Uterus (tissue), 3 donors: ENCODE measurements at regions not wholly inside any gene's neighbourhood (a gene's known extent, or its start where the extent isn't known, plus 50 kb on each side); places are given as distances from the start of the nearest gene placed in this dataset.
"Not testable (repeated sequence)": the region's sequence is repeated elsewhere in the genome, so short reads cannot be mapped to it uniquely, and the experiment has no call there.

ENCODE experiments used
- DNase-seq, 2 donors: peaks; one replicate each; pipeline ENCODE4 v3.0.0-alpha.2; 2019 to 2020
- H3K27ac ChIP-seq, 2 donors: fragments of 200-600 bp; sonication (generic); 1 replicate in 1 of 2; 2 replicates in 1 of 2; pipeline ENCODE4 v1.5.1; 2016 to 2018
- H3K27me3 ChIP-seq, 2 donors: fragments of 200-600 bp; sonication (generic); one replicate each; pipeline ENCODE4 v1.5.1; 2018 to 2019; ENCODE audit warnings: control low read depth in 1 of 2
- H3K36me3 ChIP-seq, 2 donors: fragments of 200-600 bp; sonication (generic); one replicate each; pipeline ENCODE4 v1.5.1; 2019; ENCODE audit warnings: control low read depth in 1 of 2
- H3K4me1 ChIP-seq, 2 donors: fragments of 200-600 bp; sonication (generic); one replicate each; pipeline ENCODE4 v1.5.1; 2018 to 2019; ENCODE audit warnings: control low read depth in 1 of 2
- H3K4me3 ChIP-seq, 2 donors: fragments of 200-600 bp; sonication (generic); 1 replicate in 1 of 2; 2 replicates in 1 of 2; pipeline ENCODE4 v1.5.1; 2018 to 2019; ENCODE audit warnings: mild to moderate bottlenecking in 1 of 2
- H3K9me3 ChIP-seq, 2 donors: fragments of 200-600 bp; sonication (generic); one replicate each; pipeline ENCODE4 v1.5.1; 2019; ENCODE audit warnings: control low read depth in 1 of 2
- intact Hi-C: fragments of 100-400 bp; cut with DNase I; formaldehyde crosslinking; loops from one replicate; pipeline ENCODE4 v1.15.1; 2023; ENCODE audit warnings: low total_unique reads
- donor health status: DM: yes; HTN: yes; CAD: no.

DNA sequence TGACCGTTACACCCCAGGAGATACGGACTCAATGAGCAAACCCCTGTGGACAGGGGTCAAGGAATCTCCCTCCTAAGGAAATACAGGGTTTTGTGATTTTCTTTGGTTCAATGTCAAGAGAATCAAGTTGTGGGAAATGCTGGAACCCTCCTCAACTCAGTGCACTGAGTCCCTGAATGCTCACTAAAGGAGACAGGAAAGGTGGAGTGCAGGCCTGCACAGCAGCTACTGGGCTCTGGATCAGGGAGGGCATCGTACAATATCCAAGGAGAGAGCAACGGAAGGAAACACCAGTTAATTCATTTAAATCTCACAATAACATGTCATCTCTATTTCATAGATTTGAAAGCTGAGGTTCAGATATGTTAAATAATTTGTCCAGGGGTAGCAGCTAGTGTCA is 263.5 kb upstream of the PLGLB1 start:
- H3K4me1 ChIP-seq, H3K27ac ChIP-seq, intact Hi-C loops, H3K9me3 ChIP-seq, DNase-seq, H3K4me3 ChIP-seq, H3K27me3 ChIP-seq, H3K36me3 ChIP-seq: not testable (repeated sequence)

DNA sequence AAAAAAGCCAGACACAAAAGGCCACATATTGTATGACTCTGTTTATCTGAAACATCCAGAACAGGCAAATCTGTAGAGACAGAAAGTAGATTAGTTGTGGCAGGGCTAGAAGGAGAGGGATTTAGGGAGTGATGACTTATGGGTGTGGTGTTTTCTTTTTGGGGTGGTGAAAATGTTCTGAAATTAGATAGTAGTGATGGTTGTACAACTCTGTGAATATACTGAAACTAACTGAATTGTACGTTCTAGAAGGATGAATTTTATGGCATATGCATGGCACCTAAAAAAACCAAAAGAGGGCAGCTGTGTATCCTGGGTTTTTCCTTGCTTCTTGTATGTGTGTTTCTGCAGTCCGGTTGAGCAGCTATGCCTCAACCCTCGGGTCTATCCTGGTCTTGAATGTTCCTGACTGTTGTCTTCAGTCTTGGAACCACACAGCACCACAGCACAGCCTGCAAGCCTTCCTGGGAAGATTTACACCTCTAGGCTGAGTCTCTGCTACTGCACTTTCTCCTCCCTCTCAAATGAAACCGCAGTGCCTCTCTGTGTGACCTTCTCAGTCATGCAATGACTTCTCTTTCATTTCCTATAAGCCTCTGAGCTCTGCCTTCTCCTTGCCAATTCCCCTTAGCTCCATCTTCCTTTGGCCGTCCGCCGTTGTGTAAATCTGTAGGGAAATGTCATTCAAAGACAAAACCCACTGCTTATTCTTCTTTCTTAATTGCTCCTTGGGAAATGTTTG is 269.1 kb upstream of the PLGLB1 start:
- H3K4me1 ChIP-seq, H3K36me3 ChIP-seq, H3K9me3 ChIP-seq, H3K4me3 ChIP-seq, intact Hi-C loops, H3K27ac ChIP-seq, DNase-seq, H3K27me3 ChIP-seq: not testable (repeated sequence)

DNA sequence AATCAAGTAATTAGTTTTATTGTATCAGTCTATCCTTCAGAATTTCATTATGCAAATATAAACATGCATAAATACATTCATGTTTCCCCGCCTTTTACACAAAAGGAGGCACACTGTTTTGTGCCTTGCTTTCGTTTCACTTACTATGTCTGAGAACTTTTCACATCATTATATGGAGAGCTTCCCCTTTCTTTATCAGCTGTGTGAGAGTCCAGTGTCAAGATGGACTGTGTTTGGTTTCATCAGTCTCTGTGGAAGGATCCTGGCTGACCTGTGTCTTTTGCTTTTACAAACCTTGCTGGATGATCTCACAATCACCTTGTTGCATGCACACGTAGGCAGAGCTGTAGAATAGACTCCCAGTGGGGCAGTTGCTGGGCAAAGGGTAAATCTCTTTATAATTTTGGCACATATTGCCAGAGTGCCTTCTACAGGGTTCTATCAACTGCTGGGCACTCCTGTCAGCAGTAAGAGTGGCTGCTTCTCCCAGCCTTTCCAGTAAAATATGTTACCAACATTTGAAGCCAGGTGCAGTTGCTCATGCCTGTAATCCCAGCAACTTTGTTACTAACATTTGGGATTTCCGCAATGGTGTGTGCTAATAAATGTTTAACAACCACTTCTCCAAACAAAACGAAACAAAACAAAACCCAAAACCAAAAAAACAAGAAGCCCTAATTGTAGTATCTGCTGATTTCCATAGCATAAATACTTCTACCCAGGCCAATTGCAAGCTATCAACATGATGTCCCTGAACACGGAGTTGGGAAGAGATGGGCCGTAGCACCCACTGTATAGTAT is 270.0 kb upstream of the PLGLB1 start:
- DNase-seq, intact Hi-C loops: not testable (repeated sequence)

DNA sequence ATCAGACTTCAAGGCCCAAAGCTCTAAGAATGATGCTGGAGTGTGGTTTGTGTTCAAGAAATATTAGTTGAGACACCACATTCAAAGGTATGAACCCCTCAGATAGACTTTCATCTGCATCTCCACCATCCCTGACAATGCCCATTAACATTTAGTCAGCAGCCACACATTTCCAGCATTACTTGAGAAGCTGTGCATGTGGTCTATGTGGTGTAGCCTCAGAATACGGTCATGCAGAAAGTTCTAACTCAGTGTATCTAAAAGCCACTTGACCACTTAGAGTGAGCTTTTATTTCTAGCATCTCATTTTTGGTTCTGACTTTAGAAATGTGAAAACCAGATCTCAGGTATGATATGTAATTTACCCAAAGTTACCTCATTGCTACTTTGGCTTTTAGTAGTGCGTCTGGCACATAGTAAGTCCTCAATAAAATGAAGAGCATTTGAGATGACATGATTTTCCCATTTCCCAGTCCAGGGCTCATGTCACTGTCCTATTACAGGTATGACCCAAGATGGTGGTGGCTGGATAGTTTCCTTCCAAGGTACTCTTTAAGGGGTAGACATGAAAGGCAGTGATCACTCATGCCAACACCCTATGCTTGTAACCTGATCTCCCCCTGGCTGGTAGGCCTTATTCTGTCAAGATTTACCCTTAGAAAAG is 272.4 kb upstream of the PLGLB1 start:
- H3K9me3 ChIP-seq, H3K27ac ChIP-seq, H3K36me3 ChIP-seq, DNase-seq, intact Hi-C loops, H3K4me3 ChIP-seq, H3K4me1 ChIP-seq, H3K27me3 ChIP-seq: not testable (repeated sequence)

More for the DNA sequence above, 270.0 kb upstream of the PLGLB1 start:
- not testable (repeated sequence) for H3K4me1 ChIP-seq, H3K9me3 ChIP-seq, H3K27me3 ChIP-seq, H3K4me3 ChIP-seq, H3K36me3 ChIP-seq, H3K27ac ChIP-seq

DNA sequence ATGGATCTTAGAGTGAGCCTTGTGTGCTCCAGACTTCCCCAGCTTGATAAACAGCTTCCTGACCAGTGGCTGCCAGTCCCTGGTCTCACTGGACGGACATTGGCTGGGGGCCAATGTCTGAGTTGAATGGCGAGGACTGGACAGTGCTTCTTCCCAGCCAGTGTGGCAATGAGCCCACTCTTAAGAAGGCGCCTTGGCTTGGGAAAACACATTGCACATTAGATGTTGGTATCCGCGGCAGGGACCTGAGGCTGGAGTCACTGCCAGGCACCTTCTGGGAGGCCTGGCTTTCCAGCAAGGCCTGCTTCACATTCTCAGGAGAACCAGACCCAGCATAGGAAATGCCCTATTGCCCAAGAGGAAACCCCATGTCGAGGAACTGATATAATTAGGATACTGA is 273.5 kb upstream of the PLGLB1 start:
- H3K27ac ChIP-seq, intact Hi-C loops, H3K4me3 ChIP-seq, H3K9me3 ChIP-seq, DNase-seq, H3K36me3 ChIP-seq, H3K4me1 ChIP-seq, H3K27me3 ChIP-seq: not testable (repeated sequence)

DNA sequence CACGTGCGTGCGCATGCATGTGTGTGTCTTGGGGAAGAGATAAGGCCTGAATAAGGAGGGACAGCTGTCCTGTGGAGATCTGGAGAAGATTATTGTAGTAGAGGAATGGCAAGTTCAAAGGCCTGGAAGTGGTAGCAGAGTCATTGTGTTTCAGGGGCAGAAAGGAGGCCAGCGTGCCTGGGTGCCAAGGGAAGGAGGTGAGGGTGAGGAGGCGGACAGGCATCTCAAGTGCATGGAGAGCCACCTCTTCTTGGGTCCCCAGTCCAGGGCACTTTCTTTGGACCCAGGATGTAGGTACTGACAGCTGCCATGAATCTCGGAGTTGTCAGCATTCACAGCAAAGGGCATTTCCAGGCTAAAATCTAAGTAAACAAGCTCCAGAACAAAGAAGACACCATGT is 279.7 kb upstream of the PLGLB1 start:
- H3K27me3 ChIP-seq, H3K36me3 ChIP-seq, H3K4me1 ChIP-seq, DNase-seq, H3K27ac ChIP-seq, H3K9me3 ChIP-seq, intact Hi-C loops, H3K4me3 ChIP-seq: not testable (repeated sequence)

DNA sequence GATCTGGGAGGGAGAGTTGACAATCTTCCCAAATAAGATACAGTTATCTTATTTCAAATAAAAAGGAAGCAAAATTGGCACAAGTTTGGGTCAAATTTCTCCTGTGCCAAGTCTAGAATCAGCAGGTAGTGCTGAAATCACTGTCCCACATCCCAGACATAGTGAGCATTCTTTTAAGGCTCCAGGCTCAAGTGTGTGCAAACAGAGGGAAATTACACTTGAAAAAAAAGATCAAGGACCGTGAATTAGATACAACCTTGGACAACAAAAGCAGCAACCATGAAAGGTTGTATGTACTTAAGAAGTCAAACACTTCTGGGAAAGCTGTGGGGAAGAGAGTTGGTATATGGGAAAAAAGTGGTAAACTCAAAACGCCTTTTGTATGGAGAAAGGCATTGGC is 280.2 kb upstream of the PLGLB1 start:
- H3K4me3 ChIP-seq, H3K36me3 ChIP-seq, H3K9me3 ChIP-seq, H3K27ac ChIP-seq, intact Hi-C loops, H3K27me3 ChIP-seq, DNase-seq, H3K4me1 ChIP-seq: not testable (repeated sequence)

DNA sequence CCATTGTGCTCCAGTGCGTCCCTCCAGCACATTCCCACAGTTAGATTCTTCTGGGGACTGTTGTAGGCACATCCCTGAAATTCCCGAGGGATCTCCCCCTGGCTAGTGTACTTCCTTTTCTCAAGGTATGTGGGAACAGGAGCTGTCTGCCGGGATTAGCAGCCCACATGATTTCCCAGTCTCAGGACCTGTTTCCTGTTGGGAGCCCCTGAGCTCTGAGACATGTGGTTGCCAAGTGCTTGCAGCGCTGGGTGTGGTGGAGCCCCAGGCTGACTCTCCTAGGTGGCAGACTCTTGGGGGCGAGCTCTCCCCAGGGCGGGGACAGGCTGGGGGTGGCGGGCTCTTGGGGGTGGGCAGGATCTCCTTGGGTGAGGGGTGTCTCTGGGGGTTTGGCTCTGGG is 287.0 kb upstream of the PLGLB1 start:
- H3K4me1 ChIP-seq, H3K27me3 ChIP-seq: not testable (repeated sequence)

DNA sequence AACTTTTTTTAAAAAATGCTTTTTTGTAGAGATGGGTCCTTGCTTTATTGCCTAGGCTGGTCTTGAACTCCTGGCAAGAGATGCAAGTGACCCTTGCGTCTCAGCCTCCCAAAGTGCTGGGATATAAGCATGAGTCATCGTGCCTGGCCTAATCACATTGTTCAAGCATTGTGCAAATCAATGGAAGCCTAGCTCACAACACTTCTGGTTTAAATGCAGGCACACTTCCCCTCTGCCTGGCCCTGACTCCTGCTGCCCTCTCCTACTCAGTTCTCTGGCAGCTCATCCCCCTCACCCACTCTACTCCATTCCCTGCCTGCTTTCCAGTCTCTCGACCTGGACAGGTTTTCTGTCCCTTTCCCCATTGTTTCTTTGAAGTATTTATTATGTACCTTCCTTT is 288.1 kb upstream of the PLGLB1 start:
- H3K4me3 ChIP-seq, H3K27me3 ChIP-seq, H3K4me1 ChIP-seq, H3K36me3 ChIP-seq, intact Hi-C loops, H3K9me3 ChIP-seq, DNase-seq, H3K27ac ChIP-seq: not testable (repeated sequence)

More for the DNA sequence above, 287.0 kb upstream of the PLGLB1 start:
- DNase-seq, intact Hi-C loops, H3K27ac ChIP-seq, H3K9me3 ChIP-seq, H3K4me3 ChIP-seq, H3K36me3 ChIP-seq: not testable (repeated sequence)

DNA sequence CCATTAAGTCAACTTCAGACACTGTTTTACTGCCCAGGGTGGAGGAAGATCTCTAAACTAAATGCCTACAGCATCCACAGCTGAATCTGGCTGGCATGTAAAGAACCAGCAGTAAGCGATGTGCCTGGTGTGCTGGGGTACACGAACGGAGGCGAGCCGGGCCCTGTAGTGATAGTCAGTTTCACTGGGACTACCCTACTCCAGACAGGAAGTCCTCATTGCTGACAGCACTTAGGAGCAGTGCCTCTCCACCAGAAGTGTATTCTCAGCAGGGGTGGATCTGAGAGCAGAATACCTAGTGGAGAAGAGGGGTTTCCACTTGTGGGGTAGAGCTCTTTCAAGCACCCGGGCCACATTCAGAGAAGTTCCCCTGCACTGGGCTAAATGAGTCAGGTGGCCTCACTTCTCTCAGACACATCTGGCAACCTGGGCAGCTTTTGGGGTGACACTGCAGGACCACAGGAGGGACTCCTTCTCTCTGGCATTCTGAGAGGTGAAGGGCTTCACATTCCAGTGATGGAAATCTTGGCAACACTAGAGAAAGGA is 290.3 kb upstream of the PLGLB1 start:
- H3K27me3 ChIP-seq, DNase-seq, intact Hi-C loops, H3K36me3 ChIP-seq, H3K4me1 ChIP-seq, H3K27ac ChIP-seq, H3K9me3 ChIP-seq, H3K4me3 ChIP-seq: not testable (repeated sequence)

DNA sequence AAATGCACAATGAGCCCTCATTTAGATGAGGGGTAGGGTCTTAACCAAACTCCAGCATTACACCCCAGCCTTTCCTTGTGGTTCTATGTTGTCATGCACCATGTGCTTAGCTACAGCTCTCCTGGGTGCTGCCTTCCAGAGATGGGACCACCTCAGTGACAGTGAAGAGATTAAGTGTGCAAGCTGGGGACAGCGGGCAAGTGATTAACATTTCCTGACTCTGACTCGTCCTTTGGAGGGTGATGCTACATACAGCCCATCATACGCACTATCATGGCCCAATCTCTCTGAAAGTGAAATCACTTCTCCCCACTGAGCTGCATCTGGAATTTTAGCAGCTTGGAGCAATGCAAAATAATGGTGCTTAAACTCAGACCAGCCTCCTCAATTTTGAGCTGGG is 293.0 kb upstream of the PLGLB1 start:
- H3K9me3 ChIP-seq, H3K4me3 ChIP-seq, DNase-seq, intact Hi-C loops, H3K27ac ChIP-seq, H3K36me3 ChIP-seq, H3K4me1 ChIP-seq, H3K27me3 ChIP-seq: not testable (repeated sequence)

DNA sequence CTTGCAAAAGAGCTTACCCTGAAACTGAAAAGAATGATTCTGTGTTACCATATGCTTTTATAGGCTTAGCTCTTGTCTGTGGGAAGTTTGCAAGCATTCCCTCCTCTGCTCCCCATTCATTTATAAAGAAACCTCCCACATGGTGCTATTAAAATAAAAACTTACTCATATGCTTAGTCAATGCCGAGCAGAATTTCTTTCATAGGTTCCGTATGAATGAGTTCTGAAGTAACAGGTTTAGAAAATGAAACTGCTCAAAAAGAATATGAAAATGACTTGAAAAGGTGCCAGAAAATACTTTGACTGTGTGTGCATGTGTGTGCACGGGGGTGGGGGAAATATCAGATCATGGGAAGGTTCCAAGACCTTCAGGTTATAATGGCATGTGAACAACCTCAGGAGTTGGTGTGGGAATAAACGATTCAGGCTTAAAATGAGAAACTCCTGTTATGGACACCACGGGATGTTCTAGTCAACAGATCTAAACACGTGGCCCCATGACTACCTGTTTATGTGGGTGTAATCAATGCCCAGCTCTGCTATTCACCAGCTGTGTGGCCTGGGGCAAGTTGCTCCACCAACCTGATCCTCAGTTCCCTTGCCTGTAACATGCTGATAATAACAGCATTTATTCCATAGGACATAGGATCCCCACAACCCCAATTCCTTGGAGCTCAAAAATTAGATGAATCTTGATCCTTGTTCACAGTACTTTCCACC is 293.7 kb upstream of the PLGLB1 start:
- H3K4me1 ChIP-seq, H3K27ac ChIP-seq, intact Hi-C loops, H3K4me3 ChIP-seq, H3K27me3 ChIP-seq, DNase-seq, H3K9me3 ChIP-seq, H3K36me3 ChIP-seq: not testable (repeated sequence)

DNA sequence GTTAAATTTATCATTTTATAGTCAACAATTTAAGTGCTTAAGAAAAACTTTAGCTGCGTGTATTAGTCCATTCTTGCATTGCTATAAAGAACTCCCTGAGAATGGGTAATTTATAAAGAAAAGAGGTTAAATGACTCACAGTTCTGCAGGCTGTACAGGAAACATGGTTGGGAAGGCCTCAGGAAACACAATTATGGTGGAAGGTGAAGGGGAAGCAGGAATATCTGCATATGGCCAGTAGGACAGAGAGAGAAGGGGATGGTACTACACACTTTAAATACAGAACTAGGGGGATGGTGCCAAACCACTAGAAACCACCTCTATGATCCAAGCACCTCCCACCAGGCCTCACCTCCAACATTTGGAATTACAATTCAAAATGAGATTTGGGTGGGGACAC is 295.5 kb upstream of the PLGLB1 start:
- intact Hi-C loops, H3K36me3 ChIP-seq, H3K4me3 ChIP-seq, H3K9me3 ChIP-seq, H3K4me1 ChIP-seq, DNase-seq, H3K27ac ChIP-seq, H3K27me3 ChIP-seq: not testable (repeated sequence)
